ENCODE measurements at regions not wholly inside any gene's neighbourhood (a gene's known extent, or its start where the extent isn't known, plus 50 kb on each side); places are given as distances from the start of the nearest gene placed in this dataset.
A peak's percentile ranks its signal among the peaks of the same experiment; 100 is the strongest.

- DNase-seq (ENCODE audit: low read depth) = peak; percentile 47
Observed at GRCh38 chr4:6523251-6523650, 50.8 kb upstream of the PPP2R2C start.

GRCh38 chr4:6524436-6524835 lies 50.6 kb upstream of the MAN2B2 start:
- DNase-seq (ENCODE audit: low read depth) = no peak
